Stimulated activated CD4-positive, alpha-beta T cell treated with anti-CD3 and anti-CD28 coated beads, Interleukin-15, amount 100 ng/mL, for 24 hours (primary cell): ENCODE measurements at regions not wholly inside any gene's neighbourhood (a gene's known extent, or its start where the extent isn't known, plus 50 kb on each side); places are given as distances from the start of the nearest gene placed in this dataset.
A peak's percentile ranks its signal among the peaks of the same experiment; 100 is the strongest.
"Not testable (repeated sequence)": the region's sequence is repeated elsewhere in the genome, so short reads cannot be mapped to it uniquely, and the experiment has no call there.

Source experiments
- DNase-seq: peaks from one replicate; pipeline ENCODE4 v3.0.0-alpha.2; 2020

- DNase-seq = peak; percentile 32
Measured at GRCh38 chr1:146401281-146401825, 172.5 kb upstream of the NOTCH2NLA start.

- DNase-seq = not testable (repeated sequence)
Measured at GRCh38 chr1:146400173-146401121, 171.6 kb upstream of the NOTCH2NLA start.

DNA sequence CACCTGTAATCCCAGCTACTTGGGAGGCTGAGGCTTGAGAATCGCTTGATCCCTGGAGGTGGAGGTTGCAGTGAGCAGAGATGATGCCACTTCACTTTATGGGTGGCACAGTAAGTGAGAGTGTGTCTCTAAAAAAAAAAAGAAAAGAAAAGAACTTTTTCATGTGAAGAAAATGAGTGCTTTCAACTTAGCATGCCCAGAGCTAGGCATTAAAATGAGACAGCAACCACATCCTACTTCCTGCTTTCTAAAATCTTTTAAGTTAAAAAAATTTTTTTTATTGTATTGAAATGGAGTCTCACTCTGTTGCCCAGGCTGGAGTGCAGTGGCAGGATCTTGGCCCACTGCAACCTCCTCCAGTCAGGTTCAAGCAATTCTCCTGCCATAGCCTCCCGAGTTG is 170.4 kb upstream of the NOTCH2NLA start:
- DNase-seq = not testable (repeated sequence)

DNA sequence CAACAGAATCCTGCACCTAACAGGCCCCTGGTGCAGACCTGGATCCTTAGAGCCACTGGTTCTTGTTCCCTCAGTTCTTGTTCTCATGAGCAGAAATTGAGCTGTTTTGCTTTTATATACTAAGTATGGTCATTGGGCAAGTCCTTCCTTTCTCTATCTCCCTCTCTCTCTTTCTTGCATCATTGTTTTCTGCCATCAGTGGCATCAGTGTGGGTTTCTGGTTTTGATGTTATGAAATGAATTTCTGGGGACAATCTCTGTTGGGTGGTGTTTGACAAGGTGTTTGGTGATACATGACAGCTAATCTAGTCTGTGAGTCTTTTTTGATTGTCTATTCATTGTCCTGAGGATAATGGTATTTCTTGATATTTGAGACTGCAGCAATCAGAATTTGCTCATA is 168.0 kb upstream of the NOTCH2NLA start:
- DNase-seq = not testable (repeated sequence)

- not testable (repeated sequence) for DNase-seq
Measured at GRCh38 chr1:146396242-146396641, 167.4 kb upstream of the NOTCH2NLA start.

GRCh38 chr1:146393796-146394195 is 165.0 kb upstream of the NOTCH2NLA start:
- not testable (repeated sequence) for DNase-seq

GRCh38 chr1:146393154-146393553 is 164.3 kb upstream of the NOTCH2NLA start:
- not testable (repeated sequence) for DNase-seq

GRCh38 chr1:146389178-146389577 is 160.4 kb upstream of the NOTCH2NLA start:
- DNase-seq = not testable (repeated sequence)

- peak; percentile 45 for DNase-seq
Measured at GRCh38 chr1:146387750-146388469, 159.1 kb upstream of the NOTCH2NLA start.

GRCh38 chr1:146386851-146387749 is 158.3 kb upstream of the NOTCH2NLA start:
- DNase-seq = peak; percentile 81

DNA sequence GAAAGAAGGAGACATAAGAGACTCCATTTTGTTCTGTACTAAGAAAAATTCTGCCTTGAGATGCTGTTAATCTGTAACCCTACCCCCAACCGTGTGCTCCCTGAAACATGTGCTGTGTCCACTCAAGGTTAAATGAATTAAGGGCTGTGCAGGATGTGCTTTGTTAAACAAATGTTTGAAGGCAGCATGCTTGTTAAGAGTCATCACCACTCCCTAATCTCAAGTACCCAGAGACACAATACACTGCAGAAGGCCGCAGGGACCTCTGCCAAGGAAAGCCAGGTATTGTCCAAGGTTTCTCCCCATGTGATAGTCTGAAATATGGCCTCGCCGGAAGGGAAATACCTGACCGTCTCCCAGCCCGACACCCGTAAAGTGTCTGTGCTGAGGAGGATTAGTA is 152.4 kb upstream of the NOTCH2NLA start:
- DNase-seq = not testable (repeated sequence)

DNA sequence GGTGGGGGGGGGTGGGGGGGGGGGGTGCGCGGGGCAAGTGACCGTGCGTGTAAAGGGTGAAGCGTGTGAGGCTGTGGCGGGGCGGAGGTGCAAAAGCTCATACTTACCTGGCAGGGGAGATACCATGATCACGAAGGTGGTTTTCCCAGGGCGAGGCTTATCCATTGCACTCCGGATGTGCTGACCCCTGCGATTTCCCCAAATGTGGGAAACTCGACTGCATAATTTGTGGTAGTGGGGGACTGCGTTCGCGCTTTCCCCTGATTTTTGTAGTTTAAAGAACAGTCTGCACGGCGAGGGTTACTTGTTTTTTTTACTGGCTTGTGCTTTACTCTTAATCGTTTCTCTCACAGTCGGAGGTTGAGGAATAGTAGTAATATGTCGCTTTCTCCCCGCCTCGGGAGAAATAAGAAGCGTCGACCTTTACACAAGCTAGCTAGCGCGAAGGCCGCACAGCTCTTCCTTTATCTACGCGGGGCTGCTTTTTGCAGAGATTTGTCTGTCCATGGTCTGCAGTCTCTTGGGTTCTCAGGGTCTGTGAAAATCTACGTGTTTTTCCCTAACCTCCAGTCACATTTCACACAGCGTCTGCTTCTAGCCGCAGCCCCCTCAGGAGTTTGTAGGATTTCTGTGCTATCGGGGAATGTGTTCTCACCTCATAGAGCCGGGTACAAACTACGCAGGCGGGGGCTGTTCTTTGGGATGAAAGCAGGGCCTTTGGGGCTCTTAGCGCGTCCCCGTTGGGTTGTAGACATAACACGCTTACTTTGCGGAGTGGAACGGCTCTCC is 148.1 kb upstream of the NOTCH2NLA start:
- peak; percentile 82 for DNase-seq

DNA sequence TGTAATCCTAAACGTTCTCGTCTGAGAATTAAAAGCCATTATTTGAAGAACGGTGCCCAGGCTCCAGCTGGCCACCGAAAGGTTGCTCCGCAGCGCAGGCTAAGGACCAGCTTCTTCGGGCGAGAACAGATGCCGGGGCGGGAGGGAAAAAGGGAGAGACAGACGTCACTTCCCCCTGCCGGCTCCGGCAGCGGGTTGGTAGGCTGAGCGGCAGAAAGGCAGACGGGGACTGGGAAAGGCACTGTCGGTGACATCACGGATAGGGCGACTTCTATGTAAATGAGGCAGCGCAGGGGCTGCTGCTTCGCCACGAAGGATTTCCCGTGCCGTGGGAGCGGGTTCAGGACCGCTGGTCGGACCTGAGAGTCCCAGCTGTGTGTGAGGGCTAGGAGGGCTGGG is 147.5 kb upstream of the NOTCH2NLA start:
- peak; percentile 86 for DNase-seq

DNA sequence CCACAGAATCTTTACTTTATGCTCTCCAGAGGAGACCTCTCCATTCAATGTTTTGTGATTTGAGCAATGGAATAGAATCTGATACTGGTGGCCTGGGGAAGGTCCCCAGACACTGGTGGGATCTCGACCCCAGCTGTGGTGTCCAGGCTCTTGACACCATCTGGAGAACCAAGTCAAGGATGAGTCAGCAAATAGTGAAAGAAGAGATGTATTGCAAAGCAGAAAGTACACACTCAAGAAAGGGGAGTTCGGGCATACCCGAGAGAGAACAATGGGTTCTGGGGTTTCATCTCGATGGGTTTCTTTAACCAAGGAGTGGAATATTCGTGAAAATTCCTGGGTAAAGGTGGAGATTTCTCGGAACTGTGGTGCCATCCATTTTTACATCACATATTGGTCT is 146.3 kb upstream of the NOTCH2NLA start:
- not testable (repeated sequence) for DNase-seq

DNA sequence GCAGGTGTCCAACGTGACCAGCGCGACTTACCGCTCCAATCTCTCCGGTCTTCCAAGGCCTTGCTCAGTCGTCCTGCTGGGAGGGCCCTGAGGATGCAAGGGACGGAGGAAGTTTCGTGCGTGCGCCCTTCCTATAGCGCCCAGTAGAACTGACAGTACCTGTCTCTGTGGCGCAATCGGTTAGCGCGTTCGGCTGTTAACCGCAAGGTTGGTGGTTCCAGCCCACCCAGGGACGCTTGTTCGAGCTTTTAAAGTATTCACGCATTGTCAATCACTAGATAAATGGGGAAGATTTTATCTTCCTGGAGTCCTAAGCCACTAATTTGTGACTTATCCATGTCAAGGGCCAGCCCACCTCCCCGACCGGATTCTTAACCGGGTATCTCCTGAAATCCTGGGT is 141.1 kb upstream of the NOTCH2NLA start:
- peak; percentile 78 for DNase-seq

GRCh38 chr1:146355373-146355772 is 126.6 kb upstream of the NOTCH2NLA start:
- DNase-seq = not testable (repeated sequence)

DNA sequence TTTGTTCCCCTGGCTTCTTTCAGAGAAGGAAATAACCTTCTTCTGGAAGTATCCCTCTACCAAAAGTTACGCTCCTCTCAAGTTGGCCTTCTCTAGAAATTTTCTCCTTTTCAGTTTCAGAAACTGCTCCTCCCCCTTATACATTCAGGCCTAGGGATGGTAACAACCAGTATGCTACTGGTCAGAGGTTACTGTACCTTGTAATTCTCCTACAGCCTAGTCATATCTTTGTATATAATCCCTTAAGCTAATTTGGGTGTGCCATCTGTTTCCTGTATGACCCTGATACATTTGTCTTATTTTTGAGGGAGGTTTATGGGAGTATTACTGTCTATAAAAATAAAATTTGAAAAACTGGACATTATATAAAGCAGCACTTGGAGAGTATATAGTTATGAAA is 98.0 kb upstream of the NOTCH2NLA start:
- DNase-seq = not testable (repeated sequence)

DNA sequence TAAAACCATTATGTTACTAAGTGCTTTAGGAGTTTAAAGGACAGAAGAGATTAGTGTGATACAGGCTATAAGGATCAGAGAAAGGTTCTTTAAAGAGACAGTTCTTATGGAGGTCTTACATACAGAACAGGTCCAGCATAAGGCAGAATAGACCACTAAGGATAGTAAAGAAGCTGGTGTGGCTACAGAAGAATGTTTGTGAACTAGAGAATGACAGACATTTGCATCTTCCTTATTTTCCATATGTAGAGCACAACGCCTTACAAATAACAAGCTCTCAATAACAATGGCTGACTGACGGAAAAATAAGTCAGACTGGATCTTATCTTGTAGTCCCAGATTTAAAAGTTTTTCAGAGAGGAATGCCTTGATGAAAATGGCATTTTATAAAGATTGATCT is 95.6 kb upstream of the NOTCH2NLA start:
- not testable (repeated sequence) for DNase-seq

DNA sequence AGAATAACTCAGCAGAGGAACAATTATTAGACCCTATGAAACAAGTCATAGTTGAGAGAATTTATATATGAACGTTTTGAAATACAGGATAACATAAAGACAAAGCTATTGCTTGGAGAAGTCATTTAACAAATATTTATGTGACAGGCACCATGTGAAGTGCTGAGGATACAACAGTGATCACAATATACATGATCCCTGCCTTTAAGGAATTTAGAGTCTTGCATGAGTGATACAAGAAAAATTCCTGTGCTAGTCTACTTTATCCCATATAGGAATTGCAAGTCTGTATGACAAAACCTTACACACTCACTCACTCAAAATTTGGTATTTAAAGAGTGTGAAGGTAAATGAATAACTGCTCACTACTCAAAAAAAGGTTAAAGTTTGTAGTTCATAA is 94.5 kb upstream of the NOTCH2NLA start:
- not testable (repeated sequence) for DNase-seq

DNA sequence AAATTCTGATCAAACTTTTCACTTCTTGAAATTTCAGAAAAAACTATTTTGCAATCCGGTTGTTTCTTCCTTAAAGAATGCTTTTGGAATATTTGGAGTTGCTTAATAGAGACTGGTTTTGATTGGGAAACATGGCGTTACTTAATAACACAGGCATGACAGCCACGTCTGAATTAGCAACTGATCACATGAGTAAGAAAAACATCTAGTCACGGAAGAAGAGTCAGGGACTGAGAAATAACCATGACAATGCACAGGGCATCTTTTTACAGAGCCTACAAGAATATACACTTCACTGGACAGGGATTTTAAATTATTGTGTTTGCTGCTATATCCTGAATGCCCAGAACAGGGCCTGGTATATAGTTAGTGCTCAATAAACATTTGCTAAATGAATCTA is 94.1 kb upstream of the NOTCH2NLA start:
- DNase-seq = not testable (repeated sequence)

GRCh38 chr1:146318715-146319114 is 89.9 kb upstream of the NOTCH2NLA start:
- DNase-seq = not testable (repeated sequence)
